ENCODE measurements at regions not wholly inside any gene's neighbourhood (a gene's known extent, or its start where the extent isn't known, plus 50 kb on each side); places are given as distances from the start of the nearest gene placed in this dataset.

- TF ChIP-seq CEBPB (IDR thresholded peaks at IDR 0.05) (no peak), TEAD4 (IDR thresholded peaks at IDR 0.05) (no peak), REST (IDR thresholded peaks at IDR 0.05; ENCODE audit: low read depth) (no peak), FOXM1 (IDR thresholded peaks at IDR 0.05; ENCODE audit: borderline replicate concordance, low read depth) (no peak), EGR1 (IDR thresholded peaks at IDR 0.05) (no peak), CREB1 (IDR thresholded peaks at IDR 0.05; ENCODE audit: low read depth) (no peak), MAX (IDR thresholded peaks at IDR 0.05) (no peak), TCF12 (IDR thresholded peaks at IDR 0.05; ENCODE audit: low read depth) (no peak), RAD21 (IDR thresholded peaks at IDR 0.05; ENCODE audit: low read depth) (no peak), EP300 (IDR thresholded peaks at IDR 0.05; ENCODE audit: borderline replicate concordance) (no peak), ZBTB7A (IDR thresholded peaks at IDR 0.05; ENCODE audit: low read depth) (no peak), YY1 (IDR thresholded peaks at IDR 0.05; ENCODE audit: low read depth) (no peak), TAF1 (IDR thresholded peaks at IDR 0.05; ENCODE audit: low read depth) (no peak), NFIC (IDR thresholded peaks at IDR 0.05) (no peak), USF1 (IDR thresholded peaks at IDR 0.05) (no peak)
These were observed 507.6 kb downstream of the SPATA31D1 start for GRCh38 chr9:82495884-82496777.

GRCh38 chr9:82498541-82499317, 510.2 kb downstream of the SPATA31D1 start:
- no peak for TF ChIP-seq ZBTB7A (IDR thresholded peaks at IDR 0.05; ENCODE audit: low read depth)
- no peak for TF ChIP-seq CEBPB (IDR thresholded peaks at IDR 0.05)
- no peak for TF ChIP-seq EGR1 (IDR thresholded peaks at IDR 0.05)
- no peak for TF ChIP-seq EP300 (IDR thresholded peaks at IDR 0.05; ENCODE audit: borderline replicate concordance)
- TF ChIP-seq RAD21 (IDR thresholded peaks at IDR 0.05; ENCODE audit: low read depth) = no peak
- no peak for TF ChIP-seq TAF1 (IDR thresholded peaks at IDR 0.05; ENCODE audit: low read depth)
- TF ChIP-seq TEAD4 (IDR thresholded peaks at IDR 0.05) = no peak

- TF ChIP-seq MAX (IDR thresholded peaks at IDR 0.05) = no peak
- TF ChIP-seq EGR1 (IDR thresholded peaks at IDR 0.05) = no peak
- no peak for TF ChIP-seq EP300 (IDR thresholded peaks at IDR 0.05; ENCODE audit: borderline replicate concordance)
- TF ChIP-seq TCF12 (IDR thresholded peaks at IDR 0.05; ENCODE audit: low read depth) = no peak
- no peak for TF ChIP-seq REST (IDR thresholded peaks at IDR 0.05; ENCODE audit: low read depth)
- TF ChIP-seq YY1 (IDR thresholded peaks at IDR 0.05; ENCODE audit: low read depth) = no peak
- no peak for TF ChIP-seq TAF1 (IDR thresholded peaks at IDR 0.05; ENCODE audit: low read depth)
- no peak for TF ChIP-seq CEBPB (IDR thresholded peaks at IDR 0.05)
- no peak for TF ChIP-seq ZBTB7A (IDR thresholded peaks at IDR 0.05; ENCODE audit: low read depth)
- no peak for TF ChIP-seq FOXM1 (IDR thresholded peaks at IDR 0.05; ENCODE audit: borderline replicate concordance, low read depth)
- TF ChIP-seq RAD21 (IDR thresholded peaks at IDR 0.05; ENCODE audit: low read depth) = no peak
- TF ChIP-seq TEAD4 (IDR thresholded peaks at IDR 0.05) = no peak
- no peak for TF ChIP-seq NFIC (IDR thresholded peaks at IDR 0.05)
- TF ChIP-seq CREB1 (IDR thresholded peaks at IDR 0.05; ENCODE audit: low read depth) = no peak
- TF ChIP-seq USF1 (IDR thresholded peaks at IDR 0.05) = no peak
These were observed 510.8 kb downstream of the SPATA31D1 start for GRCh38 chr9:82499337-82499736.

GRCh38 chr9:82504620-82505019, 516.0 kb downstream of the SPATA31D1 start:
- no peak for TF ChIP-seq ZBTB7A (IDR thresholded peaks at IDR 0.05; ENCODE audit: low read depth)
- no peak for TF ChIP-seq NFIC (IDR thresholded peaks at IDR 0.05)
- no peak for TF ChIP-seq EP300 (IDR thresholded peaks at IDR 0.05; ENCODE audit: borderline replicate concordance)
- TF ChIP-seq FOXM1 (IDR thresholded peaks at IDR 0.05; ENCODE audit: borderline replicate concordance, low read depth) = no peak
- no peak for TF ChIP-seq CEBPB (IDR thresholded peaks at IDR 0.05)
- TF ChIP-seq REST (IDR thresholded peaks at IDR 0.05; ENCODE audit: low read depth) = no peak
- TF ChIP-seq TCF12 (IDR thresholded peaks at IDR 0.05; ENCODE audit: low read depth) = no peak
- TF ChIP-seq TEAD4 (IDR thresholded peaks at IDR 0.05) = no peak
- TF ChIP-seq TAF1 (IDR thresholded peaks at IDR 0.05; ENCODE audit: low read depth) = no peak
- no peak for TF ChIP-seq RAD21 (IDR thresholded peaks at IDR 0.05; ENCODE audit: low read depth)
- no peak for TF ChIP-seq YY1 (IDR thresholded peaks at IDR 0.05; ENCODE audit: low read depth)
- no peak for TF ChIP-seq EGR1 (IDR thresholded peaks at IDR 0.05)
- no peak for TF ChIP-seq CREB1 (IDR thresholded peaks at IDR 0.05; ENCODE audit: low read depth)
- no peak for TF ChIP-seq MAX (IDR thresholded peaks at IDR 0.05)
- no peak for TF ChIP-seq USF1 (IDR thresholded peaks at IDR 0.05)

Measured in Ishikawa (cell line).